K562 (cell line): ENCODE measurements at regions not wholly inside any gene's neighbourhood (a gene's known extent, or its start where the extent isn't known, plus 50 kb on each side); places are given as distances from the start of the nearest gene placed in this dataset.

Source experiments
- ATAC-seq: fragments of 200-7000 bp; cut with Tn5 transposase; 3 replicates; pipeline ENCODE4 v1.9.1; 2020; ENCODE audit warnings: moderate library complexity
- BruUV-seq: library from RNA; stranded (reverse); fragments of 400-500 nt; replicated peaks from 2 replicates; lab custom pipeline; 2021; lab: Mats Ljungman, UMichigan
- CTCF ChIA-PET: fragments of 300-600 bp; formaldehyde crosslinking; extraction: SDS; loops from one replicate; lab custom pipeline; 2021; ENCODE audit warnings: low intra/inter-chr PET ratio; lab: Yijun Ruan, JAX
- POLR2A ChIA-PET: fragments of 300-600, 350-650 bp; sonication (Branson Sonifier 250); formaldehyde crosslinking; extraction: SDS; loops from one replicate; lab custom pipeline; 2021; ENCODE audit warnings: antibody characterized with exemption, inconsistent platforms; lab: Yijun Ruan, JAX
- DNase-seq, 4 experiments: peaks; one replicate each; pipeline versions ENCODE4 v3.0.0 to v3.0.0-alpha.2; 2011 to 2018; ENCODE audit warnings: low spot score in 3 of 4, mixed read lengths in 3 of 4; ENCODE audit errors: extremely low read depth in 1 of 4
- FAIRE-seq: peaks from 2 replicates; lab custom pipeline; 2011; peaks lifted over from hg19 to GRCh38; lab: Jason Lieb, UNC
- H2AFZ ChIP-seq: 2 replicates; pipeline ENCODE4 v1.6.0; 2011; ENCODE audit warnings: low read depth, low read length, control low read depth, inconsistent platforms
- H3K27ac ChIP-seq: fragments of 200-600 bp; 3 replicates; pipeline ENCODE4 v1.8.0; 2011; ENCODE audit warnings: low read depth, mild to moderate bottlenecking, control low read depth, inconsistent platforms, low read length, moderate library complexity, mixed read lengths; ENCODE audit errors: extremely low read depth
- H3K27me3 ChIP-seq, 2 experiments: fragments of 300-600 bp in 1 of 2; 2 replicates in 1 of 2; 3 replicates in 1 of 2; pipeline versions ENCODE4 v1.6.0 to v1.8.0; 2011; ENCODE audit warnings: inconsistent platforms in 2 of 2, low read length in 2 of 2, mild to moderate bottlenecking in 1 of 2, mixed read lengths in 1 of 2, moderate library complexity in 1 of 2; ENCODE audit not compliant: control insufficient read depth in 2 of 2, insufficient read depth in 2 of 2
- H3K36me3 ChIP-seq: fragments of 300-600 bp; 3 replicates; pipeline ENCODE4 v1.8.0; 2011; ENCODE audit warnings: mild to moderate bottlenecking, low read length, inconsistent platforms; ENCODE audit not compliant: control insufficient read depth, insufficient read depth
- H3K4me1 ChIP-seq, 2 experiments: fragments of 200-600 bp in 1 of 2; replicated peaks in 1 of 2; 2 replicates in 1 of 2; 3 replicates in 1 of 2; pipeline versions ENCODE4 v1.5.1 to v1.8.0; 2011; ENCODE audit warnings: inconsistent platforms in 2 of 2, low read length in 2 of 2, mild to moderate bottlenecking in 1 of 2, mixed read lengths in 1 of 2, moderate library complexity in 1 of 2; ENCODE audit not compliant: control insufficient read depth in 2 of 2, insufficient read depth in 2 of 2
- H3K4me2 ChIP-seq: 2 replicates; pipeline ENCODE4 v1.6.1; 2011; ENCODE audit warnings: low read length, control low read depth, inconsistent platforms, mixed read lengths; ENCODE audit not compliant: insufficient read depth
- H3K4me3 ChIP-seq: fragments of 200-600 bp; sonication (generic), shearing (Covaris generic); 2 replicates; pipeline ENCODE4 v1.5.1; 2016; ENCODE audit warnings: control low read depth, inconsistent platforms
- H3K79me2 ChIP-seq: fragments of 200-600 bp; 3 replicates; pipeline ENCODE4 v1.8.0; 2011; ENCODE audit warnings: low read length, inconsistent platforms; ENCODE audit not compliant: control insufficient read depth, insufficient read depth
- H3K9ac ChIP-seq, 2 experiments: 2 replicates each; pipeline versions ENCODE4 v1.6.0 to v1.6.1; 2011; ENCODE audit warnings: low read depth in 2 of 2, low read length in 2 of 2, control low read depth in 1 of 2, inconsistent platforms in 1 of 2, mild to moderate bottlenecking in 1 of 2, mixed read lengths in 1 of 2; ENCODE audit not compliant: insufficient read depth in 1 of 2
- H3K9me1 ChIP-seq: one replicate; pipeline ENCODE4 v1.6.0; 2011; ENCODE audit warnings: inconsistent platforms, mild to moderate bottlenecking, low read length, moderate library complexity; ENCODE audit not compliant: control insufficient read depth, insufficient read depth
- H3K9me3 ChIP-seq: replicated peaks from 2 replicates; pipeline ENCODE4 v1.5.1; 2011; ENCODE audit warnings: low read depth, low read length, inconsistent platforms; ENCODE audit not compliant: control insufficient read depth, insufficient read depth
- H4K20me1 ChIP-seq: replicated peaks from 2 replicates; pipeline ENCODE4 v1.6.1; 2011; ENCODE audit warnings: low read length, inconsistent platforms, mixed read lengths; ENCODE audit not compliant: control insufficient read depth, insufficient read depth
- ESRRB ChIP-seq: fragments of 250-450 bp; sonication (Bioruptor Pico); IDR thresholded peaks from 2 replicates; pipeline ENCODE4 v1.5.0; 2020; ENCODE audit warnings: mild to moderate bottlenecking, moderate library complexity, borderline replicate concordance
- MAFF ChIP-seq: IDR thresholded peaks from 2 replicates; pipeline ENCODE4 v1.6.1; 2012; ENCODE audit warnings: low read length, improper control_type of control experiment
- PBX2 ChIP-seq, 2 experiments: IDR thresholded peaks in 1 of 2; conservative IDR thresholded peaks in 1 of 2; 2 replicates each; pipeline ENCODE4 v1.6.1; 2016; ENCODE audit warnings: low read depth in 2 of 2, mild to moderate bottlenecking in 1 of 2, missing compliant biosample characterization in 1 of 2, missing genetic modification characterization in 1 of 2, moderate library complexity in 1 of 2
- SMARCE1 ChIP-seq: fragments of 450-650 bp; IDR thresholded peaks from 2 replicates; pipeline ENCODE4 v1.7.1; 2016; ENCODE audit warnings: mild to moderate bottlenecking
- TAF1 ChIP-seq: IDR thresholded peaks from 2 replicates; pipeline ENCODE4 v1.6.1; 2011; ENCODE audit warnings: mild to moderate bottlenecking, low read length, moderate library complexity; ENCODE audit not compliant: insufficient read depth, control insufficient read depth, severe bottlenecking; ENCODE audit errors: extremely low read depth
- ZHX1 ChIP-seq: fragments of 150-350 bp; conservative IDR thresholded peaks from 2 replicates; pipeline ENCODE4 v1.6.1; 2014; ENCODE audit warnings: low read length
- ZNF133 ChIP-seq: fragments of 250-450 bp; sonication (Bioruptor Pico); IDR thresholded peaks from 2 replicates; pipeline ENCODE4 v1.4.0; 2020; ENCODE audit warnings: mild to moderate bottlenecking
- WGBS: fragments of 100-300 bp; shearing (Covaris generic); methylation state at CpG from one replicate; pipeline ENCODE4 v1.1.6; 2016; ENCODE audit warnings: low coverage, mixed read lengths; ENCODE audit not compliant: insufficient coverage; ENCODE audit errors: missing lambda C conversion rate; 5-methylcytosine and 5-hydroxymethylcytosine counted together
- in situ Hi-C: fragments of 300-500 bp; cut with MboI; formaldehyde crosslinking; loops from 4 replicates; pipeline ENCODE4 v1.15.0; 2018; ENCODE audit warnings: inconsistent platforms, mixed read lengths
- intact Hi-C: fragments of 100-400 bp; cut with micrococcal nuclease; formaldehyde crosslinking; loops from 2 replicates; pipeline ENCODE4 v1.14.2; 2022

- no TSS peak for BruUV-seq
- Histone ChIP-seq H3K9ac (no peak overlapping the region), H3K36me3 (no peaks in the 10 kb centered on the region), H3K9me1 (no peaks in the 10 kb centered on the region), H3K79me2 (no peaks in the 10 kb centered on the region), H3K27me3 (no peaks in the 10 kb centered on the region), H3K4me3 (no peak overlapping the region), H3K9me3 (no peaks in the 10 kb centered on the region), H3K4me2 (no peak overlapping the region), H2AFZ (no peak overlapping the region), H3K27ac (no peak overlapping the region), H3K4me1 (no peaks in the 10 kb centered on the region), H4K20me1 (no peaks in the 10 kb centered on the region)
- ChIA-PET CTCF (no interaction called here), POLR2A (no interaction called here)
- WGBS = 2% methylated on average over 9 of the region's 9 CpGs
- intact Hi-C loops = no loop called here
- DNase-seq (no peak), FAIRE-seq (no peak), ATAC-seq (no peak)
- in situ Hi-C loops = no loop called here
- no peak for TF ChIP-seq ZNF133 (CRISPR knock-in tag)
- no peak for TF ChIP-seq PBX2 (CRISPR knock-in tag; IDR thresholded peaks at IDR 0.05; ENCODE audit: low read depth)
- no peak for TF ChIP-seq PBX2 (tag; conservative IDR thresholded peaks at IDR 0.05; ENCODE audit: low read depth)
- no peak for TF ChIP-seq SMARCE1
- no peak for TF ChIP-seq ESRRB
- TF ChIP-seq ZHX1 = no peak
- TF ChIP-seq MAFF = no peak
- no peak for TF ChIP-seq TAF1
These were observed 508.7 kb downstream of the KCNJ2 start for GRCh38 chr17:70677783-70678647.
